ENCODE measurements at regions not wholly inside any gene's neighbourhood (a gene's known extent, or its start where the extent isn't known, plus 50 kb on each side); places are given as distances from the start of the nearest gene placed in this dataset.
"Not testable (repeated sequence)": the region's sequence is repeated elsewhere in the genome, so short reads cannot be mapped to it uniquely, and the experiment has no call there.

GRCh38 chr6:50907565-50907964 is 88.9 kb downstream of the TFAP2B start:
- H3F3A ChIP-seq (ENCODE audit: insufficient read depth) = no peaks in the 10 kb centered on the region
- no peaks in the 10 kb centered on the region for H3K36me3 ChIP-seq (ENCODE audit: low read length)
- TF ChIP-seq EZH2phosphoT487 (conservative IDR thresholded peaks at IDR 0.05; ENCODE audit: low read length) (no peak), CTCF (IDR thresholded peaks at IDR 0.05; ENCODE audit: insufficient read depth, low read length, poor library complexity, severe bottlenecking) (no peak)
- no peak overlapping the region for H3K27ac ChIP-seq (ENCODE audit: low read depth, low read length)
- H3K4me3 ChIP-seq (ENCODE audit: insufficient read depth, low read length, poor library complexity, severe bottlenecking) = no peak overlapping the region
- no peaks in the 10 kb centered on the region for H4K20me1 ChIP-seq (ENCODE audit: low read depth, low read length)
- no peak overlapping the region for H3K4me2 ChIP-seq (ENCODE audit: low read depth, low read length, poor library complexity, severe bottlenecking)
- no peaks in the 10 kb centered on the region for H3K9me3 ChIP-seq (ENCODE audit: insufficient read depth, low read length)
- no peak overlapping the region for H2AFZ ChIP-seq (ENCODE audit: low read depth, low read length, severe bottlenecking)
- H3K9me2 ChIP-seq (replicated peaks; ENCODE audit: insufficient read depth, low read length) = no peaks in the 10 kb centered on the region
- H3K9ac ChIP-seq (ENCODE audit: low read length) = no peak overlapping the region
- H3K79me2 ChIP-seq (ENCODE audit: insufficient read depth, low read length) = no peaks in the 10 kb centered on the region
- H3K27me3 ChIP-seq (ENCODE audit: low read length) = no peaks in the 10 kb centered on the region

- TF ChIP-seq EZH2phosphoT487 (conservative IDR thresholded peaks at IDR 0.05; ENCODE audit: low read length) (no peak), CTCF (IDR thresholded peaks at IDR 0.05; ENCODE audit: insufficient read depth, low read length, poor library complexity, severe bottlenecking) (no peak)
- H2AFZ ChIP-seq (ENCODE audit: low read depth, low read length, severe bottlenecking) = no peak overlapping the region
Measured at GRCh38 chr6:50913105-50913770, 94.6 kb downstream of the TFAP2B start.

GRCh38 chr6:50921378-50921777 is 102.7 kb downstream of the TFAP2B start:
- H3K4me3 ChIP-seq (ENCODE audit: insufficient read depth, low read length, poor library complexity, severe bottlenecking); H3K9me2 ChIP-seq (replicated peaks; ENCODE audit: insufficient read depth, low read length): not testable (repeated sequence)

More at GRCh38 chr6:50913105-50913770, 94.6 kb downstream of the TFAP2B start:
- no peaks in the 10 kb centered on the region for H3F3A ChIP-seq (ENCODE audit: insufficient read depth)
- H3K4me3 ChIP-seq (ENCODE audit: insufficient read depth, low read length, poor library complexity, severe bottlenecking) = no peak overlapping the region
- H3K9me3 ChIP-seq (ENCODE audit: insufficient read depth, low read length) = no peaks in the 10 kb centered on the region
- no peaks in the 10 kb centered on the region for H3K36me3 ChIP-seq (ENCODE audit: low read length)
- no peaks in the 10 kb centered on the region for H4K20me1 ChIP-seq (ENCODE audit: low read depth, low read length)
- H3K79me2 ChIP-seq (ENCODE audit: insufficient read depth, low read length) = no peaks in the 10 kb centered on the region
- H3K4me2 ChIP-seq (ENCODE audit: low read depth, low read length, poor library complexity, severe bottlenecking) = no peak overlapping the region
- H3K9me2 ChIP-seq (replicated peaks; ENCODE audit: insufficient read depth, low read length) = no peaks in the 10 kb centered on the region
- no peak overlapping the region for H3K27ac ChIP-seq (ENCODE audit: low read depth, low read length)
- no peaks in the 10 kb centered on the region for H3K27me3 ChIP-seq (ENCODE audit: low read length)
- H3K9ac ChIP-seq (ENCODE audit: low read length) = no peak overlapping the region

GRCh38 chr6:50921968-50922367 is 103.3 kb downstream of the TFAP2B start:
- Histone ChIP-seq H4K20me1 (ENCODE audit: low read depth, low read length) (no peaks in the 10 kb centered on the region), H3K9ac (ENCODE audit: low read length) (no peak overlapping the region), H3K4me3 (ENCODE audit: insufficient read depth, low read length, poor library complexity, severe bottlenecking) (no peak overlapping the region), H2AFZ (ENCODE audit: low read depth, low read length, severe bottlenecking) (no peak overlapping the region), H3K27ac (ENCODE audit: low read depth, low read length) (no peak overlapping the region), H3K79me2 (ENCODE audit: insufficient read depth, low read length) (no peaks in the 10 kb centered on the region), H3F3A (ENCODE audit: insufficient read depth) (no peaks in the 10 kb centered on the region), H3K36me3 (ENCODE audit: low read length) (no peaks in the 10 kb centered on the region), H3K9me2 (replicated peaks; ENCODE audit: insufficient read depth, low read length) (0 out of 2 replicates have a peak, but pooled peaks cover 4% of the 10 kb centered on the region), H3K27me3 (ENCODE audit: low read length) (no peaks in the 10 kb centered on the region), H3K4me2 (ENCODE audit: low read depth, low read length, poor library complexity, severe bottlenecking) (no peak overlapping the region), H3K9me3 (ENCODE audit: insufficient read depth, low read length) (0 out of 2 replicates have a peak, but pooled peaks cover 5% of the 10 kb centered on the region)
- TF ChIP-seq EZH2phosphoT487 (conservative IDR thresholded peaks at IDR 0.05; ENCODE audit: low read length) (no peak), CTCF (IDR thresholded peaks at IDR 0.05; ENCODE audit: insufficient read depth, low read length, poor library complexity, severe bottlenecking) (no peak)

More at GRCh38 chr6:50921378-50921777, 102.7 kb downstream of the TFAP2B start:
- H4K20me1 ChIP-seq (ENCODE audit: low read depth, low read length); H3K27ac ChIP-seq (ENCODE audit: low read depth, low read length); H2AFZ ChIP-seq (ENCODE audit: low read depth, low read length, severe bottlenecking); H3K9me3 ChIP-seq (ENCODE audit: insufficient read depth, low read length); H3K4me2 ChIP-seq (ENCODE audit: low read depth, low read length, poor library complexity, severe bottlenecking); H3K27me3 ChIP-seq (ENCODE audit: low read length); H3F3A ChIP-seq (ENCODE audit: insufficient read depth); H3K36me3 ChIP-seq (ENCODE audit: low read length); H3K9ac ChIP-seq (ENCODE audit: low read length); H3K79me2 ChIP-seq (ENCODE audit: insufficient read depth, low read length): not testable (repeated sequence)
